Vagina (tissue), 2 donors: ENCODE measurements at regions not wholly inside any gene's neighbourhood (a gene's known extent, or its start where the extent isn't known, plus 50 kb on each side); places are given as distances from the start of the nearest gene placed in this dataset.

ENCODE experiments used
- CTCF ChIP-seq, 3 experiments: fragments of 450-650 bp in 2 of 3; fragments of 200-600 bp in 1 of 3; sonication (generic) in 1 of 3; IDR thresholded peaks; one replicate each; pipeline ENCODE4 v1.5.1; 2017 to 2019; ENCODE audit warnings: antibody characterized with exemption in 3 of 3, mild to moderate bottlenecking in 2 of 3, moderate library complexity in 2 of 3
- POLR2A ChIP-seq, 2 donors: fragments of 450-650 bp; IDR thresholded peaks; one replicate each; pipeline ENCODE4 v1.6.1; 2017; ENCODE audit warnings: antibody characterized with exemption in 2 of 2, mild to moderate bottlenecking in 2 of 2, moderate library complexity in 2 of 2
- POLR2AphosphoS5 ChIP-seq, 2 donors: sonication (generic); formaldehyde crosslinking; IDR thresholded peaks; one replicate each; pipeline ENCODE4 v1.9.0; 2017; ENCODE audit warnings: antibody characterized with exemption in 2 of 2, mild to moderate bottlenecking in 2 of 2, low read depth in 1 of 2; ENCODE audit not compliant: insufficient read depth in 1 of 2

- no peak for TF ChIP-seq CTCF (IDR thresholded peaks at IDR 0.05)
- no peak for TF ChIP-seq POLR2A (IDR thresholded peaks at IDR 0.05)
- TF ChIP-seq POLR2AphosphoS5 (IDR thresholded peaks at IDR 0.05; ENCODE audit: insufficient read depth in 1 of 2, low read depth in 1 of 2): no peak
These were observed 308.3 kb upstream of the HS6ST1 start for GRCh38 chr2:128626760-128627511.
